GM23248 (cell line): ENCODE measurements at regions not wholly inside any gene's neighbourhood (a gene's known extent, or its start where the extent isn't known, plus 50 kb on each side); places are given as distances from the start of the nearest gene placed in this dataset.
A peak's percentile ranks its signal among the peaks of the same experiment; 100 is the strongest.

Source experiments
- DNase-seq: peaks from one replicate; pipeline ENCODE4 v3.0.0-alpha.2; 2015
- H2AFZ ChIP-seq: fragments of 200-600 bp; sonication (generic); 2 replicates; pipeline ENCODE4 v1.6.1; 2016; ENCODE audit warnings: antibody characterized with exemption
- H3F3A ChIP-seq: fragments of 200-600 bp; sonication (generic); 2 replicates; pipeline ENCODE4 v1.6.1; 2016; ENCODE audit warnings: mild to moderate bottlenecking, antibody characterized with exemption, mixed run types; ENCODE audit not compliant: insufficient read depth
- H3K27ac ChIP-seq: fragments of 200-600 bp; sonication (generic); 2 replicates; pipeline ENCODE4 v1.5.1; 2016; ENCODE audit warnings: mild to moderate bottlenecking
- H3K27me3 ChIP-seq: fragments of 200-600 bp; sonication (generic); replicated peaks from 2 replicates; pipeline ENCODE4 v1.6.1; 2016; ENCODE audit warnings: mild to moderate bottlenecking; ENCODE audit not compliant: insufficient read depth
- H3K36me3 ChIP-seq: fragments of 200-600 bp; sonication (generic); 2 replicates; pipeline ENCODE4 v1.6.1; 2016; ENCODE audit warnings: low read depth, mild to moderate bottlenecking
- H3K4me1 ChIP-seq: fragments of 200-600 bp; sonication (generic); 2 replicates; pipeline ENCODE4 v1.6.1; 2016; ENCODE audit warnings: mild to moderate bottlenecking; ENCODE audit not compliant: insufficient read depth
- H3K4me2 ChIP-seq: fragments of 200-600 bp; sonication (generic); one replicate; pipeline ENCODE4 v1.6.1; 2016; ENCODE audit warnings: mild to moderate bottlenecking; ENCODE audit not compliant: unreplicated experiment
- H3K4me3 ChIP-seq: fragments of 200-600 bp; sonication (generic); 2 replicates; pipeline ENCODE4 v1.5.1; 2016; ENCODE audit warnings: mild to moderate bottlenecking
- H3K79me2 ChIP-seq: fragments of 200-600 bp; sonication (generic); 2 replicates; pipeline ENCODE4 v1.6.1; 2016; ENCODE audit warnings: mild to moderate bottlenecking; ENCODE audit not compliant: insufficient read depth
- H3K9ac ChIP-seq: fragments of 200-600 bp; sonication (generic); 2 replicates; pipeline ENCODE4 v1.6.1; 2016; ENCODE audit warnings: mild to moderate bottlenecking
- H3K9me2 ChIP-seq: fragments of 200-600 bp; sonication (generic); 2 replicates; pipeline ENCODE4 v1.6.1; 2016; ENCODE audit warnings: mixed run types, mild to moderate bottlenecking, moderate library complexity; ENCODE audit not compliant: insufficient read depth
- H3K9me3 ChIP-seq: fragments of 200-600 bp; sonication (generic); one replicate; pipeline ENCODE4 v1.6.1; 2017; ENCODE audit warnings: low read depth
- H4K20me1 ChIP-seq: fragments of 200-600 bp; sonication (generic); 2 replicates; pipeline ENCODE4 v1.6.0; 2016; ENCODE audit not compliant: insufficient read depth
- EZH2 ChIP-seq: fragments of 200-600 bp; sonication (generic); IDR thresholded peaks from 2 replicates; pipeline ENCODE4 v1.6.1; 2018; ENCODE audit warnings: antibody characterized with exemption, mild to moderate bottlenecking; ENCODE audit not compliant: insufficient read depth, poor library complexity, severe bottlenecking
- EZH2phosphoT487 ChIP-seq: fragments of 200-600 bp; sonication (generic); IDR thresholded peaks from 2 replicates; pipeline ENCODE4 v1.6.1; 2018; ENCODE audit warnings: antibody characterized with exemption, moderate library complexity, mild to moderate bottlenecking, low read depth; ENCODE audit not compliant: insufficient read depth
- WGBS, 2 experiments: methylation state at CpG; one replicate each; pipeline ENCODE4 v1.1.6; 2015 to 2017; ENCODE audit warnings: low lambda C conversion rate in 2 of 2, low coverage in 1 of 2; ENCODE audit errors: missing lambda C conversion rate in 2 of 2; 5-methylcytosine and 5-hydroxymethylcytosine counted together
- in situ Hi-C: fragments of 300-500 bp; cut with MboI; formaldehyde crosslinking; loops from 2 replicates; pipeline ENCODE4 v1.15.0; 2020

- H3K4me1 ChIP-seq, result no peaks in the 10 kb centered on the region
- H3K79me2 ChIP-seq, result no peaks in the 10 kb centered on the region
- H4K20me1 ChIP-seq, result no peaks in the 10 kb centered on the region
- TF ChIP-seq EZH2 (no peak), EZH2phosphoT487 (no peak)
- no peak for DNase-seq
- 76 to 79% methylated on average over 19 to 22 of the region's 22 CpGs for WGBS, 2 experiments
- no peak overlapping the region for H3K4me2 ChIP-seq
- no peak overlapping the region for H3K4me3 ChIP-seq
- no peaks in the 10 kb centered on the region for H3F3A ChIP-seq
- H3K9me3 ChIP-seq, result no peaks in the 10 kb centered on the region
- in situ Hi-C loops, result no loop called here
- H3K36me3 ChIP-seq, result no peaks in the 10 kb centered on the region
- H3K27ac ChIP-seq, result no peak overlapping the region
- no peaks in the 10 kb centered on the region for H3K9me2 ChIP-seq
- no peaks in the 10 kb centered on the region for H3K27me3 ChIP-seq
- no peak overlapping the region for H3K9ac ChIP-seq
- H2AFZ ChIP-seq, result no peak overlapping the region
Observed at GRCh38 chr6:169378620-169379381, 125.2 kb upstream of the THBS2 start.

- Histone ChIP-seq H3K4me3 (no peak overlapping the region), H3K79me2 (no peaks in the 10 kb centered on the region), H3K27ac (no peak overlapping the region), H4K20me1 (no peaks in the 10 kb centered on the region), H3K4me1 (no peaks in the 10 kb centered on the region), H3K4me2 (no peak overlapping the region), H3K9ac (no peak overlapping the region), H2AFZ (no peak overlapping the region), H3K27me3 (no peaks in the 10 kb centered on the region), H3K9me3 (no peaks in the 10 kb centered on the region), H3K36me3 (no peaks in the 10 kb centered on the region), H3K9me2 (no peaks in the 10 kb centered on the region), H3F3A (no peaks in the 10 kb centered on the region)
- 85 to 93% methylated on average over 9 to 10 of the region's 10 CpGs for WGBS, 2 experiments
- DNase-seq, result no peak
- in situ Hi-C loops, result no loop called here
- no peak for TF ChIP-seq EZH2
- no peak for TF ChIP-seq EZH2phosphoT487
Observed at GRCh38 chr6:169376458-169376857, 122.8 kb upstream of the THBS2 start.

- DNase-seq, result no peak
- H3K9me3 ChIP-seq, result no peaks in the 10 kb centered on the region
- H4K20me1 ChIP-seq, result no peaks in the 10 kb centered on the region
- no peaks in the 10 kb centered on the region for H3K27me3 ChIP-seq
- H3K9ac ChIP-seq, result no peak overlapping the region
- WGBS, 2 experiments, result 70 to 73% methylated on average over 3 to 5 of the region's 5 CpGs
- no peaks in the 10 kb centered on the region for H3K79me2 ChIP-seq
- peaks cover 3% of the 10 kb centered on the region; the same call in 1 of the 2 replicates for H3K4me1 ChIP-seq
- H3K9me2 ChIP-seq, result no peaks in the 10 kb centered on the region
- no peaks in the 10 kb centered on the region for H3K36me3 ChIP-seq
- TF ChIP-seq EZH2 (no peak), EZH2phosphoT487 (no peak)
- H2AFZ ChIP-seq, result no peak overlapping the region
- in situ Hi-C loops, result no loop called here
- no peak overlapping the region for H3K4me3 ChIP-seq
- H3F3A ChIP-seq, result no peaks in the 10 kb centered on the region
- H3K4me2 ChIP-seq, result no peak overlapping the region
- H3K27ac ChIP-seq, result no peak overlapping the region
Observed at GRCh38 chr6:169372589-169372988, 118.9 kb upstream of the THBS2 start.

GRCh38 chr6:169371344-169372127, 117.9 kb upstream of the THBS2 start:
- Histone ChIP-seq H4K20me1 (no peaks in the 10 kb centered on the region), H3K27me3 (no peaks in the 10 kb centered on the region), H3K4me2 (no peak overlapping the region), H3K9me2 (no peaks in the 10 kb centered on the region), H3F3A (no peaks in the 10 kb centered on the region), H2AFZ (no peak overlapping the region), H3K9me3 (no peaks in the 10 kb centered on the region), H3K4me3 (no peak overlapping the region), H3K9ac (no peak overlapping the region), H3K27ac (no peak overlapping the region), H3K4me1 (peaks cover 3% of the 10 kb centered on the region; the same call in 1 of the 2 replicates), H3K79me2 (no peaks in the 10 kb centered on the region), H3K36me3 (no peaks in the 10 kb centered on the region)
- DNase-seq, result peak; percentile 53
- in situ Hi-C loops, result no loop called here
- TF ChIP-seq EZH2phosphoT487 (no peak), EZH2 (no peak)
- WGBS, 2 experiments, result 39 to 49% methylated on average over 9 to 12 of the region's 12 CpGs
